Stimulated activated CD4-positive, alpha-beta T cell treated with anti-CD3 and anti-CD28 coated beads, Interleukin-1b, Interleukin-23, amount 100 ng/mL, for 48 hours (primary cell): ENCODE measurements at regions not wholly inside any gene's neighbourhood (a gene's known extent, or its start where the extent isn't known, plus 50 kb on each side); places are given as distances from the start of the nearest gene placed in this dataset.
"Not testable (repeated sequence)": the region's sequence is repeated elsewhere in the genome, so short reads cannot be mapped to it uniquely, and the experiment has no call there.

Source experiments
- DNase-seq: peaks from one replicate; pipeline ENCODE4 v3.0.0-alpha.2; 2020

DNA sequence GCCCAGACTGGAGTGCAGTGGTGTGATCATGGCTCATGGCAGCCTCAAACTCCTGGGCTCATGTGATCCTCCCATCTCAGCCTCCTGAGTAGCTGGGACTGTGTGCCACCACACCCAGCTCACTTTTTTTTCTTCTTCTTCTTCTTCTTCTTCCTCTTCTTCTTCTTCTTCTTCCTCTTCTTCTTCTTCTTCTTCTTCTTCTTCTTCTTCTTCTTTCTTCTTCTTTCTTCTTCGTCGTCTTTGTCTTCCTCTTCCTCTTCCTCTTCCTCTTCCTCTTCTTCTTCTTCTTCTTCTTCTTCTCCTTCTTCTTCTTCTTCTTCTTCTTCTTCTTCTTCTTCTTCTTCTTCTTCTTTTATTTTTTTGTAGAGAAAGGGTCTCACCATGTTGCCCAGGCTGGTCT is 78.8 kb upstream of the RPH3A start:
- not testable (repeated sequence) for DNase-seq

DNA sequence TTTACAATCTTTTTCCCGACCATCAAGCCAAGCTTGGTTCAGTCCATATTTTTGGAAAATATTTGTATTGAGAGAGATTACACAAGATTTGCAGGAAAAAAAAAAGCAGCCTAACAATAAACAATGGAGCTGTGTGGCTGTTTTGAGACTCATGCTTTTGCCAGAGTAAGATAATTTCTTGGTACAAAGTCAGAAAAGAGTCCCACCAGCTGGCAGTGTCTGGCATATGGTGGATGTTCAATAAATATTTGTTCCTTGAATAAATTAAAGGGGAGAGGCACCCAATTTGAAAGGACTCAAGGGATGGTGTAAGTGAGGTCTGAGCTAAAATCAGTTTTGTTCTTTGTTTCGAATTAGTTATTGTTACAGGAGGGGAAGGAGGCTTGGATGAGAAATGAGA is 78.1 kb upstream of the RPH3A start:
- DNase-seq = no peak

DNA sequence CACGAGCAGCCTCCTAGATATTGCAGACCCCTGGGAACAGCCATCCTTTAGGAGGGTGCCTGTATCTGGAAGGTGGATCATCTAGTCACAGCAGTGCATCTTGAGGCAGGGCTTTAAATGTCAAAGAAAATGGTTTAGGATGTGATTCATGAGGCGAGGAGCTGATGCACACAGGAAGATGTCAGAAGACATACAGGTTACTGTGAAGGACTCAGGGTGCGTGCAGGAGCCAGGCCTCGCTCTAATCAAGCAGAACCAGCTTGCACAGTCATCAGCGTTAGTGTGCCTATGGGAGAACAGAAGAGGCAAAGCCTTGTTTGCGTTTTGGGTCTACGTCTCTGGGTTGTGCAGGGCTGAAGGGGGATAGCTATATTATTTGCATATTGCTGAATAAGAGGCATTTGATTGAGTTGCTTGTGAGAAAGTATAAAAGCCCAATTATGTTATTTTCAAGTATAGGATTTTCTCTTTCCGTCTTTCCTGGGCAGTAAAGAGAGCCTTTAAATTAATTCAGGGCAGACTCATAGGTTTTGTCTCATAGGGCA is 77.3 kb upstream of the RPH3A start:
- DNase-seq = no peak

GRCh38 chr12:112716099-112717093 is 75.2 kb upstream of the RPH3A start:
- no peak for DNase-seq

GRCh38 chr12:112728864-112729263 is 62.7 kb upstream of the RPH3A start:
- DNase-seq = no peak

GRCh38 chr12:112734859-112735695 is 56.5 kb upstream of the RPH3A start:
- DNase-seq = no peak

- no peak for DNase-seq
These were observed 53.0 kb upstream of the RPH3A start for GRCh38 chr12:112738531-112738930.

- no peak for DNase-seq
These were observed 51.1 kb upstream of the RPH3A start for GRCh38 chr12:112740387-112740934.

DNA sequence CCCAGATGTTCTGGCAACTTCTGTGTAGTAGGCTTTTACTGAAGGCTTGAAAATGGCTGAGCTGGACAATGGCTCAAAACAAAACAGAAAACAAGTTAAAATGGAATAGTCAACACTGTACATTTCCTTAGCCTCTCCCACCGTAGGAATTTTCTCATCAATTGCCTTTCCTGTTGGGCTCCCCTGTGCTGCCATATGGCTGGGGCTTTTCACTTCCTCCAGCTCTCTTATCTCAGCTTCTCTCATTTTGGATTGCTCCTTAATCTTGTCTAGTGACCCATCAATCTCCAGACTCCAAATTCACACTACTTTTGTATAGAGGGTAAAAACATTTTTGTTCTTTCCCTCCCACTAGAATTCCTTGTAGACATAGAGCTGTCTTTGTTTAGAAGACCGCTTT is 50.4 kb upstream of the RPH3A start:
- DNase-seq = no peak
